Astrocyte (in vitro differentiated cells and primary cell): ENCODE measurements at regions not wholly inside any gene's neighbourhood (a gene's known extent, or its start where the extent isn't known, plus 50 kb on each side); places are given as distances from the start of the nearest gene placed in this dataset.
A peak's percentile ranks its signal among the peaks of the same experiment; 100 is the strongest.

Experiments
- DNase-seq: peaks from one replicate; pipeline ENCODE4 v3.0.0-alpha.2; 2010; ENCODE audit warnings: low read depth
- FAIRE-seq: peaks from 2 replicates; lab custom pipeline; 2011; peaks lifted over from hg19 to GRCh38; lab: Jason Lieb, UNC
- H2AFZ ChIP-seq: 2 replicates; pipeline ENCODE4 v1.6.0; 2012; ENCODE audit warnings: low read depth, low read length, inconsistent platforms
- H3K27ac ChIP-seq: 2 replicates; pipeline ENCODE4 v1.5.1; 2011; ENCODE audit warnings: low read depth, low read length, inconsistent platforms
- H3K27me3 ChIP-seq: 2 replicates; pipeline ENCODE4 v1.6.0; 2011; ENCODE audit warnings: low read length, inconsistent platforms; ENCODE audit not compliant: insufficient read depth
- H3K36me3 ChIP-seq: 2 replicates; pipeline ENCODE4 v1.5.1; 2011; ENCODE audit warnings: low read length, inconsistent platforms; ENCODE audit not compliant: insufficient read depth
- H3K4me1 ChIP-seq: 2 replicates; pipeline ENCODE4 v1.5.1; 2011; ENCODE audit warnings: low read length, inconsistent platforms; ENCODE audit not compliant: insufficient read depth
- H3K4me2 ChIP-seq: 2 replicates; pipeline ENCODE4 v1.6.0; 2012; ENCODE audit warnings: low read length, inconsistent platforms
- H3K4me3 ChIP-seq: 2 replicates; pipeline ENCODE4 v1.5.1; 2011; ENCODE audit warnings: low read depth, mild to moderate bottlenecking, low read length, inconsistent platforms; ENCODE audit not compliant: insufficient read depth
- H3K79me2 ChIP-seq: 2 replicates; pipeline ENCODE4 v1.6.0; 2012; ENCODE audit warnings: mild to moderate bottlenecking, low read length, inconsistent platforms; ENCODE audit not compliant: insufficient read depth
- H3K9ac ChIP-seq: 2 replicates; pipeline ENCODE4 v1.6.0; 2012; ENCODE audit warnings: mild to moderate bottlenecking, low read length, inconsistent platforms
- H3K9me3 ChIP-seq: 2 replicates; pipeline ENCODE4 v1.5.1; 2012; ENCODE audit warnings: low read depth, mild to moderate bottlenecking, low read length, inconsistent platforms; ENCODE audit not compliant: insufficient read depth
- H4K20me1 ChIP-seq: 2 replicates; pipeline ENCODE4 v1.6.0; 2012; ENCODE audit warnings: low read length, inconsistent platforms; ENCODE audit not compliant: insufficient read depth
- H3K27ac Mint-ChIP-seq: one replicate; pipeline ENCODE4 v1.8.0; 2021; ENCODE audit warnings: mild to moderate bottlenecking, mixed read lengths; ENCODE audit not compliant: unreplicated experiment
- H3K27me3 Mint-ChIP-seq: one replicate; pipeline ENCODE4 v1.8.0; 2021; ENCODE audit warnings: low read depth, mixed read lengths; ENCODE audit not compliant: unreplicated experiment
- H3K36me3 Mint-ChIP-seq: one replicate; pipeline ENCODE4 v1.8.0; 2021; ENCODE audit warnings: low read depth, mixed read lengths; ENCODE audit not compliant: unreplicated experiment
- H3K4me1 Mint-ChIP-seq: one replicate; pipeline ENCODE4 v1.8.0; 2021; ENCODE audit warnings: low read depth, mixed read lengths; ENCODE audit not compliant: unreplicated experiment
- H3K4me3 Mint-ChIP-seq: one replicate; pipeline ENCODE4 v1.8.0; 2021; ENCODE audit warnings: mild to moderate bottlenecking, moderate library complexity, mixed read lengths; ENCODE audit not compliant: unreplicated experiment
- H3K9me3 Mint-ChIP-seq: one replicate; pipeline ENCODE4 v1.8.0; 2021; ENCODE audit warnings: mild to moderate bottlenecking, mixed read lengths; ENCODE audit not compliant: unreplicated experiment
- CTCF ChIP-seq: IDR thresholded peaks from 2 replicates; pipeline ENCODE4 v1.5.1; 2011; ENCODE audit warnings: low read depth, mild to moderate bottlenecking, inconsistent platforms, low read length, moderate library complexity; ENCODE audit not compliant: insufficient read depth
- EZH2 ChIP-seq: IDR thresholded peaks from 2 replicates; pipeline ENCODE4 v1.6.1; 2012; ENCODE audit warnings: mild to moderate bottlenecking, low read length, inconsistent platforms; ENCODE audit not compliant: insufficient read depth

- H3K27me3 ChIP-seq: no peaks in the 10 kb centered on the region
- no peak for FAIRE-seq
- H3K36me3 Mint-ChIP-seq: no peaks in the 10 kb centered on the region
These were observed 1230.1 kb downstream of the PLA2G4A start for GRCh38 chr1:188058801-188059200.

GRCh38 chr1:188061881-188062280 is 1233.1 kb downstream of the PLA2G4A start:
- H3K9ac ChIP-seq: no peak overlapping the region
- Mint-ChIP-seq H3K4me3 (no peak overlapping the region), H3K27ac (no peak overlapping the region), H3K36me3 (no peaks in the 10 kb centered on the region), H3K4me1 (no peaks in the 10 kb centered on the region), H3K9me3 (peaks cover 6% of the 10 kb centered on the region), H3K27me3 (no peaks in the 10 kb centered on the region)
- no peak for FAIRE-seq
- H3K9me3 ChIP-seq: no peaks in the 10 kb centered on the region
- DNase-seq: no peak
- H3K79me2 ChIP-seq: no peaks in the 10 kb centered on the region
- H3K27ac ChIP-seq: no peak overlapping the region
- H3K4me1 ChIP-seq: no peaks in the 10 kb centered on the region
- H3K4me2 ChIP-seq: no peak overlapping the region
- H2AFZ ChIP-seq: no peak overlapping the region
- no peaks in the 10 kb centered on the region for H4K20me1 ChIP-seq
- H3K4me3 ChIP-seq: no peak overlapping the region
- no peaks in the 10 kb centered on the region for H3K36me3 ChIP-seq
- no peak for TF ChIP-seq EZH2
- no peak for TF ChIP-seq CTCF
- no peaks in the 10 kb centered on the region for H3K27me3 ChIP-seq

More at GRCh38 chr1:188058801-188059200, 1230.1 kb downstream of the PLA2G4A start:
- Histone ChIP-seq H3K9ac (no peak overlapping the region), H3K79me2 (no peaks in the 10 kb centered on the region), H3K9me3 (no peaks in the 10 kb centered on the region), H3K4me2 (no peak overlapping the region), H2AFZ (no peak overlapping the region), H4K20me1 (no peaks in the 10 kb centered on the region), H3K4me3 (no peak overlapping the region), H3K36me3 (no peaks in the 10 kb centered on the region), H3K27ac (no peak overlapping the region), H3K4me1 (no peaks in the 10 kb centered on the region)
- H3K27me3 Mint-ChIP-seq: no peaks in the 10 kb centered on the region
- H3K4me3 Mint-ChIP-seq: no peak overlapping the region
- no peak overlapping the region for H3K27ac Mint-ChIP-seq
- no peak for DNase-seq
- no peaks in the 10 kb centered on the region for H3K4me1 Mint-ChIP-seq
- H3K9me3 Mint-ChIP-seq: peaks cover 2% of the 10 kb centered on the region
- no peak for TF ChIP-seq CTCF
- no peak for TF ChIP-seq EZH2

GRCh38 chr1:188062456-188062855 is 1233.7 kb downstream of the PLA2G4A start:
- Histone ChIP-seq H3K4me2 (no peak overlapping the region), H3K27ac (no peak overlapping the region), H2AFZ (no peak overlapping the region), H3K27me3 (no peaks in the 10 kb centered on the region), H3K9me3 (no peaks in the 10 kb centered on the region), H3K36me3 (no peaks in the 10 kb centered on the region), H3K4me3 (no peak overlapping the region), H4K20me1 (no peaks in the 10 kb centered on the region), H3K9ac (no peak overlapping the region), H3K4me1 (no peaks in the 10 kb centered on the region), H3K79me2 (no peaks in the 10 kb centered on the region)
- Mint-ChIP-seq H3K36me3 (no peaks in the 10 kb centered on the region), H3K4me1 (no peaks in the 10 kb centered on the region), H3K9me3 (peaks cover 4% of the 10 kb centered on the region), H3K4me3 (no peak overlapping the region), H3K27ac (no peak overlapping the region), H3K27me3 (no peaks in the 10 kb centered on the region)
- no peak for FAIRE-seq
- DNase-seq: peak; percentile 12
- no peak for TF ChIP-seq EZH2
- no peak for TF ChIP-seq CTCF
